B cell (primary cell): ENCODE measurements at regions not wholly inside any gene's neighbourhood (a gene's known extent, or its start where the extent isn't known, plus 50 kb on each side); places are given as distances from the start of the nearest gene placed in this dataset.

ENCODE experiments used
- ATAC-seq: fragments of 200-7000 bp; cut with Tn5 transposase; one replicate; pipeline ENCODE4 v1.10.0; 2021; ENCODE audit warnings: low read depth, mild to moderate bottlenecking, moderate number of reproducible peaks, moderate library complexity
- CTCF ChIA-PET: fragments of 350-600 bp; sonication (Branson Sonifier 250); formaldehyde crosslinking; loops from one replicate; lab custom pipeline; 2021; ENCODE audit warnings: antibody characterized with exemption, inconsistent platforms; lab: Charles Lee
- POLR2A ChIA-PET: fragments of 350-600 bp; sonication (Branson Sonifier 250); formaldehyde crosslinking; loops from one replicate; lab custom pipeline; 2021; ENCODE audit warnings: antibody characterized with exemption; lab: Charles Lee
- DNase-seq: peaks from one replicate; pipeline ENCODE4 v3.0.0; 2013
- H2AFZ ChIP-seq: 2 replicates; pipeline ENCODE4 v1.6.1; 2012; ENCODE audit warnings: mild to moderate bottlenecking, low read depth, low read length; ENCODE audit not compliant: insufficient read depth, poor library complexity, severe bottlenecking
- H3K27ac ChIP-seq, 2 donors: 1 replicate in 1 of 2; 2 replicates in 1 of 2; pipeline ENCODE4 v1.5.1; 2012 to 2013; ENCODE audit warnings: low read length in 2 of 2, mild to moderate bottlenecking in 2 of 2, moderate library complexity in 1 of 2
- H3K27me3 ChIP-seq, 4 experiments: fragments of 200-600 bp in 1 of 4; sonication (generic) in 1 of 4; replicated peaks in 1 of 4; 1 replicate in 2 of 4; 2 replicates in 2 of 4; pipeline versions ENCODE4 v1.6.1 to v1.7.0; 2013 to 2016; ENCODE audit warnings: low read length in 3 of 4, mild to moderate bottlenecking in 2 of 4, mixed read lengths in 1 of 4, moderate library complexity in 1 of 4; ENCODE audit not compliant: insufficient read depth in 4 of 4, control insufficient read depth in 3 of 4; ENCODE audit errors: control extremely low read depth in 1 of 4
- H3K36me3 ChIP-seq, 2 experiments: replicated peaks in 1 of 2; 1 replicate in 1 of 2; 2 replicates in 1 of 2; pipeline versions ENCODE4 v1.6.1 to v1.7.1; 2013; ENCODE audit warnings: low read length in 1 of 2; ENCODE audit not compliant: insufficient read depth in 2 of 2, control insufficient read depth in 1 of 2; ENCODE audit errors: control extremely low read depth in 1 of 2, extremely low read depth in 1 of 2
- H3K4me1 ChIP-seq, 2 donors: fragments of 200-600 bp in 1 of 2; sonication (generic) in 1 of 2; 1 replicate in 1 of 2; 2 replicates in 1 of 2; pipeline versions ENCODE4 v1.5.1 to v1.6.1; 2013 to 2017; ENCODE audit warnings: low read length in 2 of 2; ENCODE audit not compliant: control insufficient read depth in 2 of 2, insufficient read depth in 2 of 2
- H3K4me2 ChIP-seq: replicated peaks from 2 replicates; pipeline ENCODE3; 2012; ENCODE audit warnings: mild to moderate bottlenecking, low read depth, low read length; ENCODE audit not compliant: poor library complexity, severe bottlenecking
- H3K4me3 ChIP-seq, 5 experiments: fragments of 200-600 bp in 1 of 5; sonication (generic) in 1 of 5; 1 replicate in 3 of 5; 2 replicates in 2 of 5; pipeline versions ENCODE4 v1.5.1 to v1.7.0; 2011 to 2016; ENCODE audit warnings: low read length in 4 of 5, mild to moderate bottlenecking in 4 of 5, low read depth in 2 of 5, control low read depth in 1 of 5, moderate library complexity in 1 of 5; ENCODE audit not compliant: insufficient read depth in 1 of 5; ENCODE audit errors: control extremely low read depth in 1 of 5, extremely low read depth in 1 of 5
- H3K79me2 ChIP-seq: fragments of 200-600 bp; sonication (generic); one replicate; pipeline ENCODE4 v1.6.0; 2016; ENCODE audit warnings: low read length; ENCODE audit not compliant: control insufficient read depth, insufficient read depth
- H3K9ac ChIP-seq: fragments of 200-600 bp; sonication (generic); 2 replicates; pipeline ENCODE4 v1.6.1; 2017; ENCODE audit warnings: mild to moderate bottlenecking, low read length, moderate library complexity
- H3K9me3 ChIP-seq, 3 donors: one replicate each; pipeline versions ENCODE4 v1.6.1 to v1.7.1; 2013; ENCODE audit warnings: low read length in 2 of 3; ENCODE audit not compliant: control insufficient read depth in 2 of 3, insufficient read depth in 1 of 3; ENCODE audit errors: control extremely low read depth in 1 of 3
- H4K20me1 ChIP-seq: 2 replicates; pipeline ENCODE4 v1.6.0; 2012; ENCODE audit warnings: mild to moderate bottlenecking, low read length; ENCODE audit not compliant: insufficient read depth, control insufficient read depth, poor library complexity, severe bottlenecking
- H3K27ac Mint-ChIP-seq: one replicate; pipeline ENCODE4 v1.8.0; 2021; ENCODE audit warnings: mixed read lengths
- H3K27me3 Mint-ChIP-seq: one replicate; pipeline ENCODE4 v1.8.0; 2021; ENCODE audit warnings: mixed read lengths
- H3K4me1 Mint-ChIP-seq: one replicate; pipeline ENCODE4 v1.8.0; 2021; ENCODE audit warnings: mixed read lengths
- H3K4me3 Mint-ChIP-seq: one replicate; pipeline ENCODE4 v1.8.0; 2021; ENCODE audit warnings: mixed read lengths
- H3K9me3 Mint-ChIP-seq: one replicate; pipeline ENCODE4 v1.8.0; 2022; ENCODE audit warnings: mixed read lengths; ENCODE audit not compliant: insufficient read depth
- CTCF ChIP-seq: fragments of 200-600 bp; IDR thresholded peaks from one replicate; pipeline ENCODE4 v1.8.0; 2022; ENCODE audit warnings: antibody characterized with exemption, mild to moderate bottlenecking
- EZH2 ChIP-seq: IDR thresholded peaks from 2 replicates; pipeline ENCODE4 v1.6.1; 2012; ENCODE audit warnings: borderline replicate concordance, low read depth, mild to moderate bottlenecking, moderate library complexity, low read length; ENCODE audit not compliant: insufficient read depth, poor library complexity, severe bottlenecking
- WGBS: methylation state at CpG from one replicate; pipeline ENCODE4 v1.1.5; 2013; ENCODE audit warnings: missing lambda C conversion rate; ENCODE audit not compliant: insufficient coverage; 5-methylcytosine and 5-hydroxymethylcytosine counted together
- intact Hi-C: fragments of 100-400 bp; cut with micrococcal nuclease; formaldehyde crosslinking; loops from one replicate; pipeline ENCODE4 v1.10.0; 2022

- H3K79me2 ChIP-seq: no peaks in the 10 kb centered on the region
- H3K27me3 Mint-ChIP-seq: no peaks in the 10 kb centered on the region
- H3K27me3 ChIP-seq: no peaks in the 10 kb centered on the region
- intact Hi-C loops: no loop called here
- H3K9me3 ChIP-seq: no peaks in the 10 kb centered on the region
- DNase-seq: no peak
- ChIA-PET POLR2A (interaction anchor here (0.6 kb wide), 1 partner anchor 169 kb away, joined by 3 read pairs; no protein-coding TSS in a partner anchor), CTCF (no interaction called here)
- no CpG with 5 or more reads among the region's 2 CpGs for WGBS
- no peaks in the 10 kb centered on the region for H3K4me1 Mint-ChIP-seq
- H3K4me1 ChIP-seq: no peaks in the 10 kb centered on the region
- no peak overlapping the region for H3K4me2 ChIP-seq
- H3K9me3 Mint-ChIP-seq: no peaks in the 10 kb centered on the region
- no peak overlapping the region for H3K27ac Mint-ChIP-seq
- H3K27ac ChIP-seq: no peak overlapping the region
- TF ChIP-seq EZH2 (no peak), CTCF (no peak)
- H4K20me1 ChIP-seq: no peaks in the 10 kb centered on the region
- H2AFZ ChIP-seq: no peak overlapping the region
- no peak overlapping the region for H3K9ac ChIP-seq
- ATAC-seq: no peak
- H3K36me3 ChIP-seq: no peaks in the 10 kb centered on the region
- no peak overlapping the region for H3K4me3 ChIP-seq
- H3K4me3 Mint-ChIP-seq: no peak overlapping the region
Measured at GRCh38 chr3:156763386-156763785, 62.8 kb upstream of the LEKR1 start.

DNA sequence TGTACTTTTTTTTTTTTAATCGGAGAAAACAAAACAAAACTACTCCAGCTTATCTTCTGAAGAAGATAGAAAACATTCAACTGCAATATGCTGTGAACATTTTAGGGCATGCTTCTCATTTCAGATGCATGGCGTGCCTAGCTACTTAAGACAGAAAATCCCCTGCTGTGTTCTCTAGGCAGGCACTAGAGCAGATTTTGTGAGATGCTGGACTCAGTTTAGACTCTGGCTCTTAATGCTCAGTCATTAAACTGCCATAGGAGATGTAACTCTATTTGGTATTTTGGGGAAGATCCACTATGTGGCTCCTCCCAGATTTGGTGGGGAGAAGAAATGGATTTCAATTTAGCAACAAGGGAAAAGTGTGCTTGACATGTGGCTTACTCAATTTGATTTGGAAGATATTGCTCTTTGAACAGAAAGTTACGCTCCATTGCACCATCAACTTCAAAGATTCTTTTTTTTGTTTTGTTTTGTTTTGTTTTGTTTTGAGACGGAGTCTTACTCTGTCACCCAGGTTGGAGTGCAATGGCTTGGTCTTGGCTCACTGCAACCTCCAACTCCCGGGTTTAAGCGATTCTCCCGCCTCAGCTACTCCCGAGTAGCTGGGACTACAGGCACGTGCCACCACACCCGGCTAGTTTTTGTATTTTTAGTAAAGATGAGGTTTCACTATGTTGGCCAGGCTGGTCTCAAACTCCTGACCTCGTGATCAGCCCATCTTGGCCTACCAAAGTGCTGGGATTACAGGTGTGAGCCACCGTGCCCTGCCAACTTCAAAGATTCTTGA lies 62.0 kb upstream of the LEKR1 start:
- no peak for TF ChIP-seq EZH2
- no peak for TF ChIP-seq CTCF
- no peak overlapping the region for H3K4me3 Mint-ChIP-seq
- H2AFZ ChIP-seq: no peak overlapping the region
- H3K4me1 ChIP-seq: no peaks in the 10 kb centered on the region
- H3K4me3 ChIP-seq: no peak overlapping the region
- no peaks in the 10 kb centered on the region for H3K4me1 Mint-ChIP-seq
- no peak overlapping the region for H3K27ac ChIP-seq
- no peak overlapping the region for H3K9ac ChIP-seq
- no peaks in the 10 kb centered on the region for H3K36me3 ChIP-seq
- no peaks in the 10 kb centered on the region for H3K27me3 ChIP-seq
- 85% methylated on average over 10 of the region's 12 CpGs for WGBS
- DNase-seq (no peak), ATAC-seq (no peak)
- H4K20me1 ChIP-seq: no peaks in the 10 kb centered on the region
- H3K27ac Mint-ChIP-seq: no peak overlapping the region
- no peaks in the 10 kb centered on the region for H3K9me3 ChIP-seq
- no peaks in the 10 kb centered on the region for H3K27me3 Mint-ChIP-seq
- no peak overlapping the region for H3K4me2 ChIP-seq
- no peaks in the 10 kb centered on the region for H3K9me3 Mint-ChIP-seq
- ChIA-PET CTCF (no interaction called here), POLR2A (no interaction called here)
- intact Hi-C loops: no loop called here
- no peaks in the 10 kb centered on the region for H3K79me2 ChIP-seq
